MM.1S (cell line): ENCODE measurements at regions not wholly inside any gene's neighbourhood (a gene's known extent, or its start where the extent isn't known, plus 50 kb on each side); places are given as distances from the start of the nearest gene placed in this dataset.

Experiments used
- DNase-seq: peaks from one replicate; pipeline ENCODE4 v3.0.0-alpha.2; 2015
- H2AFZ ChIP-seq: fragments of 300-600 bp; sonication (generic); 2 replicates; pipeline ENCODE4 v1.6.0; 2016; ENCODE audit warnings: antibody characterized with exemption, low read length
- H3F3A ChIP-seq: fragments of 300-600 bp; sonication (generic); 2 replicates; pipeline ENCODE4 v1.6.1; 2016; ENCODE audit warnings: mild to moderate bottlenecking, antibody characterized with exemption, low read length, moderate library complexity, mixed read lengths; ENCODE audit not compliant: insufficient read depth
- H3K27ac ChIP-seq: fragments of 300-600 bp; sonication (generic); 2 replicates; pipeline ENCODE4 v1.5.1; 2016; ENCODE audit warnings: mild to moderate bottlenecking, low read length
- H3K27me3 ChIP-seq: fragments of 300-600 bp; sonication (generic); replicated peaks from 2 replicates; pipeline ENCODE4 v1.6.0; 2016; ENCODE audit warnings: low read length; ENCODE audit not compliant: insufficient read depth
- H3K36me3 ChIP-seq: fragments of 300-600 bp; sonication (generic); replicated peaks from 2 replicates; pipeline ENCODE4 v1.6.1; 2016; ENCODE audit warnings: mild to moderate bottlenecking, low read length, mixed read lengths; ENCODE audit not compliant: insufficient read depth
- H3K4me1 ChIP-seq: fragments of 300-600 bp; sonication (generic); 2 replicates; pipeline ENCODE4 v1.6.1; 2016; ENCODE audit warnings: low read length, mixed read lengths
- H3K4me2 ChIP-seq: fragments of 300-600 bp; sonication (generic); 2 replicates; pipeline ENCODE4 v1.6.0; 2016; ENCODE audit warnings: low read depth, low read length
- H3K4me3 ChIP-seq: fragments of 300-600 bp; sonication (generic); 2 replicates; pipeline ENCODE4 v1.5.1; 2016; ENCODE audit warnings: low read length, mixed read lengths
- H3K79me2 ChIP-seq: fragments of 300-600 bp; sonication (generic); 2 replicates; pipeline ENCODE4 v1.6.1; 2016; ENCODE audit warnings: mixed run types, low read length, mixed read lengths
- H3K9ac ChIP-seq: fragments of 300-600 bp; sonication (generic); 2 replicates; pipeline ENCODE4 v1.6.1; 2016; ENCODE audit warnings: low read length, mixed read lengths
- H3K9me2 ChIP-seq: fragments of 300-600 bp; sonication (generic); replicated peaks from 2 replicates; pipeline ENCODE4 v1.6.1; 2016; ENCODE audit warnings: mild to moderate bottlenecking, low read length, mixed read lengths; ENCODE audit not compliant: insufficient read depth
- H3K9me3 ChIP-seq: fragments of 300-600 bp; sonication (generic); replicated peaks from 2 replicates; pipeline ENCODE4 v1.6.1; 2016; ENCODE audit warnings: mild to moderate bottlenecking, low read length, mixed read lengths; ENCODE audit not compliant: insufficient read depth
- H4K20me1 ChIP-seq: fragments of 300-600 bp; sonication (generic); 2 replicates; pipeline ENCODE4 v1.6.1; 2016; ENCODE audit warnings: mild to moderate bottlenecking, low read length, moderate library complexity, mixed read lengths; ENCODE audit not compliant: insufficient read depth
- EZH2 ChIP-seq: fragments of 300-600 bp; sonication (generic); optimal IDR thresholded peaks from 2 replicates; pipeline ENCODE3; 2017; ENCODE audit warnings: low read depth, mild to moderate bottlenecking, antibody characterized with exemption, low read length, mixed read lengths
- EZH2phosphoT487 ChIP-seq: fragments of 300-600 bp; sonication (generic); IDR thresholded peaks from 2 replicates; pipeline ENCODE4 v1.6.1; 2018; ENCODE audit warnings: antibody characterized with exemption, low read length
- TF ChIP-seq, protein P1 (sequence below): fragments of 300-600 bp; sonication (generic); IDR thresholded peaks from 2 replicates; pipeline ENCODE4 v1.5.1; 2016; ENCODE audit warnings: antibody characterized with exemption, low read length, mixed read lengths

DNA sequence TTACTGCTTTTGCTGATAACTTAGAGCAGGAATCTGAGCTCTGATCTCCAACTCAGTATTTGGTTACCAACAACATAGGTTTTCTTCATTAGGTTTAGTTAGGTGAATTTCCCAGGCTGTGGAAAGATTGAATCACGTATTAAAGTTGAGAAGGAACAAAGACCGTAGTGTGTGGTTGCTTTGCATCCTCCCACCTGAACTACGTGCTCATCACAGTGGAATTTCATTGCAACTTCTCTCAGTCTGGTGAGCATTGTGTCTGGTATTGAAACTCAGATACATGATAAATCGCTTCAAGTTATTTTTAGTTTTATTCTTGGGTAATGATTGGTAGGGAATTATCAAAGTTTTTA, 139.4 kb upstream of the AKR1E2 start:
- Histone ChIP-seq H3K4me3 (no peak overlapping the region), H3K27ac (no peak overlapping the region), H3K4me2 (no peak overlapping the region), H3K79me2 (no peaks in the 10 kb centered on the region), H3K36me3 (no peaks in the 10 kb centered on the region), H4K20me1 (no peaks in the 10 kb centered on the region), H3K9ac (no peak overlapping the region), H3K9me2 (no peaks in the 10 kb centered on the region), H3K27me3 (no peaks in the 10 kb centered on the region), H3F3A (peaks cover 7% of the 10 kb centered on the region), H2AFZ (no peak overlapping the region), H3K4me1 (peaks cover 16% of the 10 kb centered on the region), H3K9me3 (no peaks in the 10 kb centered on the region)
- no peak for TF ChIP-seq EZH2phosphoT487
- TF ChIP-seq, protein P1, sequence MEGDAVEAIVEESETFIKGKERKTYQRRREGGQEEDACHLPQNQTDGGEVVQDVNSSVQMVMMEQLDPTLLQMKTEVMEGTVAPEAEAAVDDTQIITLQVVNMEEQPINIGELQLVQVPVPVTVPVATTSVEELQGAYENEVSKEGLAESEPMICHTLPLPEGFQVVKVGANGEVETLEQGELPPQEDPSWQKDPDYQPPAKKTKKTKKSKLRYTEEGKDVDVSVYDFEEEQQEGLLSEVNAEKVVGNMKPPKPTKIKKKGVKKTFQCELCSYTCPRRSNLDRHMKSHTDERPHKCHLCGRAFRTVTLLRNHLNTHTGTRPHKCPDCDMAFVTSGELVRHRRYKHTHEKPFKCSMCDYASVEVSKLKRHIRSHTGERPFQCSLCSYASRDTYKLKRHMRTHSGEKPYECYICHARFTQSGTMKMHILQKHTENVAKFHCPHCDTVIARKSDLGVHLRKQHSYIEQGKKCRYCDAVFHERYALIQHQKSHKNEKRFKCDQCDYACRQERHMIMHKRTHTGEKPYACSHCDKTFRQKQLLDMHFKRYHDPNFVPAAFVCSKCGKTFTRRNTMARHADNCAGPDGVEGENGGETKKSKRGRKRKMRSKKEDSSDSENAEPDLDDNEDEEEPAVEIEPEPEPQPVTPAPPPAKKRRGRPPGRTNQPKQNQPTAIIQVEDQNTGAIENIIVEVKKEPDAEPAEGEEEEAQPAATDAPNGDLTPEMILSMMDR, result no peak
- no peak for TF ChIP-seq EZH2
- no peak for DNase-seq

DNA sequence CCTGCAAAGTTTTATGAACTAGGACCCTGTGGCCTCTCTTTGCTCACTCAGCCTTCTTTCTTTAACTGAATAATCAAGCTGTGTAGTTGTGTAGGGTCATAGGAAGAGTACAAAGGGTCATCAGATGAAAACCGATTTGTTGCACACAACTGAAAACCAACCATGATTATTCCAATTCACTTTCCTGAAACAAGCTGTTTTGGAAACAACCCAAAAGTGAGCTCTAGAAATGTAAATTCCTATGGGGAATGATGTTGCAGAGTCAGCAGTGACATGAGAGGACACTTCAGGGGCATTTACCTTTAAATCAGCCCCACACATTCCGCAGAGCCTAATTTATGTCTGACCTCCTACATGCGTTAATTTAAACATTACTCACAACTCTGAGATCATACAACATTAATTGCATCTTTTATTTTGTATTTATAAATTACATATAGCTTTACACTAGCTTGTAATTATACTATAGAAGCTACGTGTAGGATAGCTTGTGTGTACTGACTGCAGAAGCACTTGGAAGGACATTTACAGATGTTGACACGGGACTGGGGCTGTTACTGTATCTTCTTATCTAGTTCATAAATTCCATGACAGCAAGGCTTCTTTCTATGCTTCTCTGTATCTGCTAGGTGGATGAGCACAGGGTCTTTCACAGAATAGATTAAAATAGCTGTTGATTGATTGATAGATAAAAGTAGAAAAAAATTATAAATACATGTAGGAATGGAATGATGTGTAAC, 139.9 kb upstream of the AKR1E2 start:
- H3K27ac ChIP-seq, result no peak overlapping the region
- no peaks in the 10 kb centered on the region for H3K9me3 ChIP-seq
- H3K4me1 ChIP-seq, result peaks cover 16% of the 10 kb centered on the region
- H2AFZ ChIP-seq, result no peak overlapping the region
- TF ChIP-seq EZH2, result no peak
- no peak for TF ChIP-seq EZH2phosphoT487
- TF ChIP-seq, protein P1, result no peak
- no peak overlapping the region for H3K9ac ChIP-seq
- no peak for DNase-seq
- H4K20me1 ChIP-seq, result no peaks in the 10 kb centered on the region
- H3K9me2 ChIP-seq, result no peaks in the 10 kb centered on the region
- H3K79me2 ChIP-seq, result no peaks in the 10 kb centered on the region
- H3K27me3 ChIP-seq, result no peaks in the 10 kb centered on the region
- H3F3A ChIP-seq, result peaks cover 7% of the 10 kb centered on the region
- H3K4me3 ChIP-seq, result no peak overlapping the region
- no peak overlapping the region for H3K4me2 ChIP-seq
- no peaks in the 10 kb centered on the region for H3K36me3 ChIP-seq

DNA sequence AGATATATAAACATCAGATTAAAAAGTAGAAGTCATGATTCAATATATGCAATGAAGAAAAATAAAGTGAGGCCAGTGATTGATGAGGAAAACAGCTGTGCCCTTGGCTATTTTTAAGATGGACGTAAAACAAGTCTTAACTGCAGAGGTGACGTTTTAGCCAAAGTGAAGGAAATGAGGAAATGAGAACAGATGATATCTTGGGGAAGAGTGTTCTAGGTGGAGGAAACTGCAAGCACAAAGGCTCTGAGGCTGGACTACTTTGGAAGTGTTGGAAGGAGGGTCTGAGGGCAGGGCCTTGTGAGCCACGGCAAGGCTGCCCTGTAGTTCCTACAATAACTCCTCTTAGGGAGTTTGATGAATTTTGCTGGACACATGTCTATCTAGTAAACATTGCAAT, 140.5 kb upstream of the AKR1E2 start:
- TF ChIP-seq, protein P1, result no peak
- TF ChIP-seq EZH2phosphoT487 (no peak), EZH2 (no peak)
- Histone ChIP-seq H3K27me3 (no peaks in the 10 kb centered on the region), H2AFZ (no peak overlapping the region), H4K20me1 (no peaks in the 10 kb centered on the region), H3K9ac (no peak overlapping the region), H3K9me2 (no peaks in the 10 kb centered on the region), H3K4me3 (no peak overlapping the region), H3F3A (peaks cover 7% of the 10 kb centered on the region), H3K4me1 (peaks cover 16% of the 10 kb centered on the region), H3K79me2 (no peaks in the 10 kb centered on the region), H3K36me3 (no peaks in the 10 kb centered on the region), H3K9me3 (no peaks in the 10 kb centered on the region), H3K4me2 (no peak overlapping the region), H3K27ac (no peak overlapping the region)
- DNase-seq, result no peak
